ENCODE measurements at regions not wholly inside any gene's neighbourhood (a gene's known extent, or its start where the extent isn't known, plus 50 kb on each side); places are given as distances from the start of the nearest gene placed in this dataset.

GRCh38 chr4:23034731-23035130 is 342.0 kb downstream of the GBA3 start:
- CTCF ChIA-PET: no interaction called here
- intact Hi-C loops (cut with micrococcal nuclease): no loop called here
- H3K79me2 ChIP-seq (ENCODE audit: control insufficient read depth, insufficient read depth, low read length): no peaks in the 10 kb centered on the region
- Mint-ChIP-seq H3K4me3 (no peak overlapping the region), H3K4me1 (no peaks in the 10 kb centered on the region), H3K27ac (no peak overlapping the region), H3K9me3 (ENCODE audit: insufficient read depth) (peaks cover 2% of the 10 kb centered on the region), H3K27me3 (no peaks in the 10 kb centered on the region)
- H4K20me1 ChIP-seq (ENCODE audit: control insufficient read depth, insufficient read depth, low read length, poor library complexity, severe bottlenecking): no peaks in the 10 kb centered on the region
- H3K27ac ChIP-seq (ENCODE audit: low read length in 2 of 2): no peak overlapping the region
- TF ChIP-seq EZH2 (IDR thresholded peaks at IDR 0.05; ENCODE audit: borderline replicate concordance, insufficient read depth, low read depth, low read length, poor library complexity, severe bottlenecking) (no peak), CTCF (IDR thresholded peaks at IDR 0.05) (no peak)
- DNase-seq: no peak
- POLR2A ChIA-PET: no interaction called here
- no peak for ATAC-seq (ENCODE audit: low read depth)
- no peak overlapping the region for H3K9ac ChIP-seq (ENCODE audit: low read length)
- H3K4me2 ChIP-seq (replicated peaks; ENCODE audit: low read depth, low read length, poor library complexity, severe bottlenecking): no peak overlapping the region
- no peaks in the 10 kb centered on the region for H3K27me3 ChIP-seq (replicated peaks in 1 of 4; ENCODE audit: control extremely low read depth in 1 of 4, control insufficient read depth in 3 of 4, insufficient read depth in 4 of 4, low read length in 3 of 4)
- H3K4me3 ChIP-seq (ENCODE audit: control extremely low read depth in 1 of 5, extremely low read depth in 1 of 5, insufficient read depth in 1 of 5, low read depth in 2 of 5, low read length in 4 of 5): no peak overlapping the region
- peaks cover 0 to 13% (median 0%) of the 10 kb centered on the region in 3 donors for H3K9me3 ChIP-seq (ENCODE audit: control extremely low read depth in 1 of 3, control insufficient read depth in 2 of 3, insufficient read depth in 1 of 3, low read length in 2 of 3)
- H3K36me3 ChIP-seq (replicated peaks in 1 of 2; ENCODE audit: control extremely low read depth in 1 of 2, control insufficient read depth in 1 of 2, extremely low read depth in 1 of 2, insufficient read depth in 2 of 2, low read length in 1 of 2): no peaks in the 10 kb centered on the region
- H2AFZ ChIP-seq (ENCODE audit: insufficient read depth, low read depth, low read length, poor library complexity, severe bottlenecking): no peak overlapping the region
- no peaks in the 10 kb centered on the region for H3K4me1 ChIP-seq (ENCODE audit: control insufficient read depth in 2 of 2, insufficient read depth in 2 of 2, low read length in 2 of 2)

GRCh38 chr4:23033796-23034195 is 341.1 kb downstream of the GBA3 start:
- H3K9me3 Mint-ChIP-seq (ENCODE audit: insufficient read depth): peaks cover 2% of the 10 kb centered on the region
- intact Hi-C loops (cut with micrococcal nuclease): no loop called here
- CTCF ChIA-PET: no interaction called here

More at GRCh38 chr4:23033796-23034195, 341.1 kb downstream of the GBA3 start:
- TF ChIP-seq EZH2 (IDR thresholded peaks at IDR 0.05; ENCODE audit: borderline replicate concordance, insufficient read depth, low read depth, low read length, poor library complexity, severe bottlenecking) (no peak), CTCF (IDR thresholded peaks at IDR 0.05) (no peak)
- Histone ChIP-seq H2AFZ (ENCODE audit: insufficient read depth, low read depth, low read length, poor library complexity, severe bottlenecking) (no peak overlapping the region), H3K4me3 (ENCODE audit: control extremely low read depth in 1 of 5, extremely low read depth in 1 of 5, insufficient read depth in 1 of 5, low read depth in 2 of 5, low read length in 4 of 5) (no peak overlapping the region), H3K27ac (ENCODE audit: low read length in 2 of 2) (no peak overlapping the region), H3K79me2 (ENCODE audit: control insufficient read depth, insufficient read depth, low read length) (no peaks in the 10 kb centered on the region), H3K4me1 (ENCODE audit: control insufficient read depth in 2 of 2, insufficient read depth in 2 of 2, low read length in 2 of 2) (no peaks in the 10 kb centered on the region), H4K20me1 (ENCODE audit: control insufficient read depth, insufficient read depth, low read length, poor library complexity, severe bottlenecking) (no peaks in the 10 kb centered on the region), H3K36me3 (replicated peaks in 1 of 2; ENCODE audit: control extremely low read depth in 1 of 2, control insufficient read depth in 1 of 2, extremely low read depth in 1 of 2, insufficient read depth in 2 of 2, low read length in 1 of 2) (no peaks in the 10 kb centered on the region), H3K9me3 (ENCODE audit: control extremely low read depth in 1 of 3, control insufficient read depth in 2 of 3, insufficient read depth in 1 of 3, low read length in 2 of 3) (peaks cover 0 to 13% (median 0%) of the 10 kb centered on the region in 3 donors), H3K9ac (ENCODE audit: low read length) (no peak overlapping the region), H3K4me2 (replicated peaks; ENCODE audit: low read depth, low read length, poor library complexity, severe bottlenecking) (no peak overlapping the region), H3K27me3 (replicated peaks in 1 of 4; ENCODE audit: control extremely low read depth in 1 of 4, control insufficient read depth in 3 of 4, insufficient read depth in 4 of 4, low read length in 3 of 4) (no peaks in the 10 kb centered on the region)
- DNase-seq: no peak
- no peaks in the 10 kb centered on the region for H3K4me1 Mint-ChIP-seq
- ATAC-seq (ENCODE audit: low read depth): no peak
- no peak overlapping the region for H3K27ac Mint-ChIP-seq
- no CpG with 5 or more reads among the region's 2 CpGs for WGBS (ENCODE audit: insufficient coverage)
- POLR2A ChIA-PET: no interaction called here
- no peaks in the 10 kb centered on the region for H3K27me3 Mint-ChIP-seq
- H3K4me3 Mint-ChIP-seq: no peak overlapping the region
